ENCODE measurements at regions not wholly inside any gene's neighbourhood (a gene's known extent, or its start where the extent isn't known, plus 50 kb on each side); places are given as distances from the start of the nearest gene placed in this dataset.

DNA sequence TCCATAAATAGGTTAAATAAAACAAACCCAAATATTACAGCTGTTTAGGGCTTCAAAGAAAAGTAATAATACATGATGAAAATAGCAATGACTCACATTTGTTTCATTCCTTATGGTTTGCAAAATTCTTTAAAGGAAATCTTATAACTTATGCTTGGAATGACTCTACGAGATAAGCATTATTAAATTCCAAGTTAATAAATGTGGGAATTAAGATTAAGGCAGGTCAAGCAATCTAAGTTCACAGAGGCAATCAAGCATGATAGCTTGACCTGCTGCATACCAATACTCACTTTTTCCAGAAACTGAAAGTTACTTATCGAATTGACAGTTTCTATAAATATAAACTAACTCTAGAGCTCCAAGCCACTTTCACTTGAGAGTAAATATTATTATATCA lies 1002.9 kb upstream of the SEL1L start:
- TF ChIP-seq ZNF341 (tag by site-specific recombination; IDR thresholded peaks at IDR 0.05; ENCODE audit: low read depth): no peak
- TF ChIP-seq, protein P1, sequence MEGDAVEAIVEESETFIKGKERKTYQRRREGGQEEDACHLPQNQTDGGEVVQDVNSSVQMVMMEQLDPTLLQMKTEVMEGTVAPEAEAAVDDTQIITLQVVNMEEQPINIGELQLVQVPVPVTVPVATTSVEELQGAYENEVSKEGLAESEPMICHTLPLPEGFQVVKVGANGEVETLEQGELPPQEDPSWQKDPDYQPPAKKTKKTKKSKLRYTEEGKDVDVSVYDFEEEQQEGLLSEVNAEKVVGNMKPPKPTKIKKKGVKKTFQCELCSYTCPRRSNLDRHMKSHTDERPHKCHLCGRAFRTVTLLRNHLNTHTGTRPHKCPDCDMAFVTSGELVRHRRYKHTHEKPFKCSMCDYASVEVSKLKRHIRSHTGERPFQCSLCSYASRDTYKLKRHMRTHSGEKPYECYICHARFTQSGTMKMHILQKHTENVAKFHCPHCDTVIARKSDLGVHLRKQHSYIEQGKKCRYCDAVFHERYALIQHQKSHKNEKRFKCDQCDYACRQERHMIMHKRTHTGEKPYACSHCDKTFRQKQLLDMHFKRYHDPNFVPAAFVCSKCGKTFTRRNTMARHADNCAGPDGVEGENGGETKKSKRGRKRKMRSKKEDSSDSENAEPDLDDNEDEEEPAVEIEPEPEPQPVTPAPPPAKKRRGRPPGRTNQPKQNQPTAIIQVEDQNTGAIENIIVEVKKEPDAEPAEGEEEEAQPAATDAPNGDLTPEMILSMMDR (tag by site-specific recombination; IDR thresholded peaks at IDR 0.05): no peak
- TF ChIP-seq, protein P2, sequence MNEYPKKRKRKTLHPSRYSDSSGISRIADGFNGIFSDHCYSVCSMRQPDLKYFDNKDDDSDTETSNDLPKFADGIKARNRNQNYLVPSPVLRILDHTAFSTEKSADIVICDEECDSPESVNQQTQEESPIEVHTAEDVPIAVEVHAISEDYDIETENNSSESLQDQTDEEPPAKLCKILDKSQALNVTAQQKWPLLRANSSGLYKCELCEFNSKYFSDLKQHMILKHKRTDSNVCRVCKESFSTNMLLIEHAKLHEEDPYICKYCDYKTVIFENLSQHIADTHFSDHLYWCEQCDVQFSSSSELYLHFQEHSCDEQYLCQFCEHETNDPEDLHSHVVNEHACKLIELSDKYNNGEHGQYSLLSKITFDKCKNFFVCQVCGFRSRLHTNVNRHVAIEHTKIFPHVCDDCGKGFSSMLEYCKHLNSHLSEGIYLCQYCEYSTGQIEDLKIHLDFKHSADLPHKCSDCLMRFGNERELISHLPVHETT (tag by site-specific recombination; IDR thresholded peaks at IDR 0.05): no peak
- TF ChIP-seq, protein P3, sequence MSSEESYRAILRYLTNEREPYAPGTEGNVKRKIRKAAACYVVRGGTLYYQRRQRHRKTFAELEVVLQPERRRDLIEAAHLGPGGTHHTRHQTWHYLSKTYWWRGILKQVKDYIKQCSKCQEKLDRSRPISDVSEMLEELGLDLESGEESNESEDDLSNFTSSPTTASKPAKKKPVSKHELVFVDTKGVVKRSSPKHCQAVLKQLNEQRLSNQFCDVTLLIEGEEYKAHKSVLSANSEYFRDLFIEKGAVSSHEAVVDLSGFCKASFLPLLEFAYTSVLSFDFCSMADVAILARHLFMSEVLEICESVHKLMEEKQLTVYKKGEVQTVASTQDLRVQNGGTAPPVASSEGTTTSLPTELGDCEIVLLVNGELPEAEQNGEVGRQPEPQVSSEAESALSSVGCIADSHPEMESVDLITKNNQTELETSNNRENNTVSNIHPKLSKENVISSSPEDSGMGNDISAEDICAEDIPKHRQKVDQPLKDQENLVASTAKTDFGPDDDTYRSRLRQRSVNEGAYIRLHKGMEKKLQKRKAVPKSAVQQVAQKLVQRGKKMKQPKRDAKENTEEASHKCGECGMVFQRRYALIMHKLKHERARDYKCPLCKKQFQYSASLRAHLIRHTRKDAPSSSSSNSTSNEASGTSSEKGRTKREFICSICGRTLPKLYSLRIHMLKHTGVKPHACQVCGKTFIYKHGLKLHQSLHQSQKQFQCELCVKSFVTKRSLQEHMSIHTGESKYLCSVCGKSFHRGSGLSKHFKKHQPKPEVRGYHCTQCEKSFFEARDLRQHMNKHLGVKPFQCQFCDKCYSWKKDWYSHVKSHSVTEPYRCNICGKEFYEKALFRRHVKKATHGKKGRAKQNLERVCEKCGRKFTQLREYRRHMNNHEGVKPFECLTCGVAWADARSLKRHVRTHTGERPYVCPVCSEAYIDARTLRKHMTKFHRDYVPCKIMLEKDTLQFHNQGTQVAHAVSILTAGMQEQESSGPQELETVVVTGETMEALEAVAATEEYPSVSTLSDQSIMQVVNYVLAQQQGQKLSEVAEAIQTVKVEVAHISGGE (tag by site-specific recombination; conservative IDR thresholded peaks at IDR 0.05; ENCODE audit: low read depth): no peak
